Mesendoderm (in vitro differentiated cells): ENCODE measurements at regions not wholly inside any gene's neighbourhood (a gene's known extent, or its start where the extent isn't known, plus 50 kb on each side); places are given as distances from the start of the nearest gene placed in this dataset.
A peak's percentile ranks its signal among the peaks of the same experiment; 100 is the strongest.

ENCODE experiments used
- DNase-seq: peaks from one replicate; pipeline ENCODE4 v3.0.0; 2013
- H2AK5ac ChIP-seq: 2 replicates; pipeline ENCODE4 v1.6.1; 2013; ENCODE audit warnings: low read length, inconsistent platforms
- H2BK120ac ChIP-seq: 2 replicates; pipeline ENCODE4 v1.6.1; 2013; ENCODE audit warnings: low read depth, mild to moderate bottlenecking, low read length, moderate library complexity, mixed read lengths
- H2BK15ac ChIP-seq: replicated peaks from 2 replicates; pipeline ENCODE4 v1.6.1; 2013; ENCODE audit warnings: low read depth, mild to moderate bottlenecking, moderate library complexity
- H2BK5ac ChIP-seq: 2 replicates; pipeline ENCODE4 v1.6.1; 2013; ENCODE audit warnings: low read length, inconsistent platforms
- H3K18ac ChIP-seq: 2 replicates; pipeline ENCODE4 v1.6.1; 2013; ENCODE audit warnings: mild to moderate bottlenecking, low read length, mixed read lengths
- H3K23ac ChIP-seq: one replicate; pipeline ENCODE4 v1.6.1; 2013; ENCODE audit warnings: low read length
- H3K27ac ChIP-seq: 2 replicates; pipeline ENCODE4 v1.5.1; 2013; ENCODE audit warnings: low read depth, mild to moderate bottlenecking, inconsistent platforms, low read length, moderate library complexity
- H3K27me3 ChIP-seq: 2 replicates; pipeline ENCODE4 v1.6.1; 2013; ENCODE audit warnings: low read length, control low read depth, mild to moderate bottlenecking, inconsistent platforms; ENCODE audit not compliant: insufficient read depth, poor library complexity
- H3K36me3 ChIP-seq: 2 replicates; pipeline ENCODE4 v1.6.1; 2013; ENCODE audit warnings: low read length, inconsistent platforms; ENCODE audit not compliant: control insufficient read depth, insufficient read depth
- H3K4ac ChIP-seq: one replicate; pipeline ENCODE4 v1.6.1; 2013; ENCODE audit warnings: low read depth, mild to moderate bottlenecking, low read length, moderate library complexity
- H3K4me1 ChIP-seq: 2 replicates; pipeline ENCODE4 v1.6.1; 2013; ENCODE audit warnings: low read depth, low read length, inconsistent platforms; ENCODE audit not compliant: control insufficient read depth
- H3K4me2 ChIP-seq: 2 replicates; pipeline ENCODE4 v1.6.1; 2013; ENCODE audit warnings: low read length
- H3K4me3 ChIP-seq: 2 replicates; pipeline ENCODE4 v1.5.1; 2013; ENCODE audit warnings: mild to moderate bottlenecking, low read length
- H3K56ac ChIP-seq: one replicate; pipeline ENCODE4 v1.6.1; 2013; ENCODE audit warnings: low read length
- H3K79me1 ChIP-seq: 2 replicates; pipeline ENCODE4 v1.6.1; 2013; ENCODE audit warnings: low read length, inconsistent platforms
- H3K79me2 ChIP-seq: 2 replicates; pipeline ENCODE4 v1.6.1; 2013; ENCODE audit warnings: mild to moderate bottlenecking, low read length; ENCODE audit not compliant: control insufficient read depth, insufficient read depth
- H3K9ac ChIP-seq: 2 replicates; pipeline ENCODE4 v1.6.1; 2013; ENCODE audit warnings: low read length, inconsistent platforms
- H4K5ac ChIP-seq: one replicate; pipeline ENCODE4 v1.6.1; 2013; ENCODE audit warnings: low read length
- H4K8ac ChIP-seq: one replicate; pipeline ENCODE4 v1.6.1; 2013; ENCODE audit warnings: low read depth, mild to moderate bottlenecking, control low read depth, low read length, moderate library complexity
- WGBS: extraction: QIAGEN DNeasy Blood & Tissue Kit; methylation state at CpG from one replicate; pipeline ENCODE4 v1.1.7; 2013; ENCODE audit warnings: low lambda C conversion rate, missing lambda C conversion rate; ENCODE audit not compliant: insufficient coverage; ENCODE audit errors: extremely low coverage; 5-methylcytosine and 5-hydroxymethylcytosine counted together

DNA sequence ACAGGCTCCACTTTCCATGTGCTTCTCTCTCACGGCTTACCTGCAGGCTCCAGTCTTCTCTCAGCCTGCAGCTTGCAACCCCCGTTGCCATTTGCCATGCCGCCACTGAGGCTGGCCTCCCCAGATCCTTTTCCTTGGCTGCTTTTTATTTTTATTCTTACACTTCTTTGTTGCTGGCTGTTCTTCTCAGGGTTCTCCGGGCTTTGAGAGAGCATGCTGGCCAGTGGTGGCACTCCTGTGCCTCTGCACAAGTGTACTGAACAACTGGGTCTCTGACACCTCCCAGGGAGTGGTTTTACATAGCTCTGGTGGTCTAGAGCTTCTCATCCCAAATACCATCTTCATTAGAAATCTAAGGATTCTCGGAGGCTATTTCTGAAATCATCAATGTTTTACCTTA, 241.7 kb upstream of the MTNR1B start:
- H3K4me3 ChIP-seq: no peak overlapping the region
- H3K27me3 ChIP-seq: no peaks in the 10 kb centered on the region
- H2BK15ac ChIP-seq: no peak overlapping the region
- no peaks in the 10 kb centered on the region for H3K79me2 ChIP-seq
- no peak overlapping the region for H3K9ac ChIP-seq
- H4K5ac ChIP-seq: no peak overlapping the region
- H2BK120ac ChIP-seq: no peak overlapping the region
- no peak overlapping the region for H3K27ac ChIP-seq
- no peak overlapping the region for H3K18ac ChIP-seq
- H3K4me2 ChIP-seq: no peak overlapping the region
- H3K4ac ChIP-seq: no peak overlapping the region
- H4K8ac ChIP-seq: no peak overlapping the region
- H2AK5ac ChIP-seq: no peak overlapping the region
- no peaks in the 10 kb centered on the region for H3K36me3 ChIP-seq
- DNase-seq: no peak
- H3K23ac ChIP-seq: no peak overlapping the region
- no peaks in the 10 kb centered on the region for H3K79me1 ChIP-seq
- WGBS: no CpG with 5 or more reads among the region's 5 CpGs
- no peak overlapping the region for H3K56ac ChIP-seq
- H2BK5ac ChIP-seq: no peak overlapping the region
- H3K4me1 ChIP-seq: no peaks in the 10 kb centered on the region

DNA sequence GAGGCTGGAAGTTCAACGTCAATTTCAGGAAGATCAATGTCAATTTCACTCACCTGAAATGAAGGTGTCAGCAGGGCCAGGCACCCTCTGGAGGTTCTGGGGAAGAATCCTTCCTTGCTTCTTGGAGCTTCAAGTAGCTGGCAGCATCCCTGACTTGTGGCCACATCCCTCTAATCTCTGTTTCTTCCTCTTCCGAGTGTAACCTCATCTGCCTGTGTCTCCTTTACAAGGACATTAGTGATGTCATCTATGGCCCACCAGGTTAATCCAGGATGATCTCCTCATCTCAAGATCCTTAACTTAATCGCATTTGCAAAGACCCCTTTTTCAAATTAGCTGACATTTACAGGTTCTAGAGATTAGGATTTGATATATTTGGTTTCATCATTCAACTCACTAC, 240.8 kb upstream of the MTNR1B start:
- Histone ChIP-seq H2AK5ac (no peak overlapping the region), H2BK15ac (no peak overlapping the region), H3K9ac (no peak overlapping the region), H3K79me1 (no peaks in the 10 kb centered on the region), H3K4ac (no peak overlapping the region), H3K23ac (no peak overlapping the region), H3K4me2 (no peak overlapping the region), H3K4me3 (no peak overlapping the region), H4K8ac (no peak overlapping the region), H3K79me2 (no peaks in the 10 kb centered on the region), H3K27ac (no peak overlapping the region), H2BK120ac (no peak overlapping the region), H4K5ac (no peak overlapping the region), H2BK5ac (no peak overlapping the region), H3K18ac (no peak overlapping the region), H3K36me3 (no peaks in the 10 kb centered on the region), H3K56ac (no peak overlapping the region), H3K4me1 (no peaks in the 10 kb centered on the region), H3K27me3 (no peaks in the 10 kb centered on the region)
- no CpG with 5 or more reads among the region's 3 CpGs for WGBS
- DNase-seq: peak; percentile 6

DNA sequence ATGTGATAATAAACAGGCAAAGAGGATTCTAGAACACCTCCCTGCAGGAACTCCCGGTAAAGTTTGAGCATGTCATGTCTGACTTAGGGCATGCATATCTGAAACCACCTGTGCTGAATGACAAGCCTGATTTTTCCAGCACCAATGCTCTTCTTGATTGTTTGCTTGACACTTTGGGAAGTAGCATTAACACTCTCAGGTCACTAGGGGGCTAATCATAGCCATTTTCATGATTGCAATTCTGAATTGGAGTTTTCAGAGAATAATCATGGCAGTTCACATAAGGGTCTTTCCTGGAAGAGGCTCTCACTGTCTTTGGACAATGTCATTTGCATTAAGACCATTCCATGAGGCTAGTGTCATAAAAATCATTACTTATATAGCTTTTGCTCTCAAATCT, 234.4 kb upstream of the MTNR1B start:
- no peak overlapping the region for H3K56ac ChIP-seq
- WGBS: no CpG with 5 or more reads among the region's 1 CpG
- DNase-seq: peak; percentile 26

DNA sequence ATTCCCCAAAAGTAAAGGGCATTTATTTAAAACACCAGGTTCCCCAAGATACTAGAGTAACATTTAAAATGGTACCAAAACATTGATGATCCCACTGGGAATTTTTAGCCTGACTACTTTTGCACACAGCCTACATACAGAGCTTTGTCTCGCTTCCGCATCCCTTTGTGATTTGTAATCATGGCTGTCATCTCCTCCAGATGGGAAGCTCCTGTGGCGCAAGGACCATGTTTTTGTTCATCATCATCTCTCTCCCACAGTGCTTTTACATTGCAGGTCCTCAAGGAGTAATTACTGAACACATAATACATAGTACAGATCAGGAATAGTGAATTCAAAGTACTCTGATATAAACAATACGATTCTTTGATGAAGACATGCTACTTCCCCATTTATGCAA, 231.2 kb upstream of the MTNR1B start:
- no peak overlapping the region for H3K4me2 ChIP-seq
- no peak overlapping the region for H3K4me3 ChIP-seq
- H4K8ac ChIP-seq: no peak overlapping the region
- no peak overlapping the region for H3K18ac ChIP-seq
- H3K27me3 ChIP-seq: no peaks in the 10 kb centered on the region
- WGBS: no CpG with 5 or more reads among the region's 4 CpGs
- no peak overlapping the region for H3K9ac ChIP-seq
- no peak overlapping the region for H2AK5ac ChIP-seq
- H3K56ac ChIP-seq: no peak overlapping the region
- DNase-seq: no peak
- H3K36me3 ChIP-seq: no peaks in the 10 kb centered on the region
- no peaks in the 10 kb centered on the region for H3K79me1 ChIP-seq
- no peak overlapping the region for H3K4ac ChIP-seq
- H3K4me1 ChIP-seq: no peaks in the 10 kb centered on the region
- no peak overlapping the region for H2BK5ac ChIP-seq
- no peak overlapping the region for H4K5ac ChIP-seq
- no peak overlapping the region for H2BK120ac ChIP-seq
- no peak overlapping the region for H3K23ac ChIP-seq
- no peak overlapping the region for H3K27ac ChIP-seq
- no peaks in the 10 kb centered on the region for H3K79me2 ChIP-seq
- H2BK15ac ChIP-seq: no peak overlapping the region

More for the DNA sequence above, 234.4 kb upstream of the MTNR1B start:
- H3K79me1 ChIP-seq: no peaks in the 10 kb centered on the region
- H4K5ac ChIP-seq: no peak overlapping the region
- H3K18ac ChIP-seq: no peak overlapping the region
- no peaks in the 10 kb centered on the region for H3K4me1 ChIP-seq
- H3K4me2 ChIP-seq: no peak overlapping the region
- no peak overlapping the region for H3K27ac ChIP-seq
- no peak overlapping the region for H2BK5ac ChIP-seq
- H2BK15ac ChIP-seq: no peak overlapping the region
- no peak overlapping the region for H3K23ac ChIP-seq
- H2BK120ac ChIP-seq: no peak overlapping the region
- H2AK5ac ChIP-seq: no peak overlapping the region
- H3K27me3 ChIP-seq: no peaks in the 10 kb centered on the region
- H3K4me3 ChIP-seq: no peak overlapping the region
- H3K79me2 ChIP-seq: no peaks in the 10 kb centered on the region
- no peak overlapping the region for H3K9ac ChIP-seq
- H4K8ac ChIP-seq: no peak overlapping the region
- H3K36me3 ChIP-seq: no peaks in the 10 kb centered on the region
- no peak overlapping the region for H3K4ac ChIP-seq

DNA sequence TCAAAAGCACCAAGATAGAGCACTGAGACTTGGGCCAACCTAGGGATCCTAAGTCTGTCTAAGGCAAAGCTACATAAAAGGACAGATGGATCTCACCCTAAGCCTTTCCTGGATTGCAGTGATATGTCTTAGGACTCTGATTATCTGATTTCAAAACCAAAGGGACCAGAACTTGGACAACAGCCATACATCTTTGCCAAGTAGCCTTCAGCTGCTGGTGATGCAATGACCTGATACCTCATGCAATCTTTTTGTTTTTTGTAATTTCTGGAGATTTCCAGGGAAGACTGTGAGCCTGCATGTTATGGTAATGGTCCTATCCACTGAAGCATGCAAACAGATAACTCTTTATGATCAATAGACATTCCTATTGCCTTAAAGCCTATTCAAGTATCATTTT, 230.4 kb upstream of the MTNR1B start:
- no peak overlapping the region for H3K9ac ChIP-seq
- no peak overlapping the region for H4K5ac ChIP-seq
- H3K36me3 ChIP-seq: no peaks in the 10 kb centered on the region
- no peak overlapping the region for H2BK15ac ChIP-seq
- no peak overlapping the region for H2BK120ac ChIP-seq
- H3K56ac ChIP-seq: no peak overlapping the region
- no peak overlapping the region for H4K8ac ChIP-seq
- H3K23ac ChIP-seq: no peak overlapping the region
- H3K27ac ChIP-seq: no peak overlapping the region
- DNase-seq: no peak
- no peaks in the 10 kb centered on the region for H3K79me1 ChIP-seq
- H3K4me1 ChIP-seq: no peaks in the 10 kb centered on the region
- H3K79me2 ChIP-seq: no peaks in the 10 kb centered on the region
- H3K4me3 ChIP-seq: no peak overlapping the region
- H3K4me2 ChIP-seq: no peak overlapping the region
- H3K18ac ChIP-seq: no peak overlapping the region
- H3K4ac ChIP-seq: no peak overlapping the region
- H3K27me3 ChIP-seq: no peaks in the 10 kb centered on the region
- H2BK5ac ChIP-seq: no peak overlapping the region
- H2AK5ac ChIP-seq: no peak overlapping the region

DNA sequence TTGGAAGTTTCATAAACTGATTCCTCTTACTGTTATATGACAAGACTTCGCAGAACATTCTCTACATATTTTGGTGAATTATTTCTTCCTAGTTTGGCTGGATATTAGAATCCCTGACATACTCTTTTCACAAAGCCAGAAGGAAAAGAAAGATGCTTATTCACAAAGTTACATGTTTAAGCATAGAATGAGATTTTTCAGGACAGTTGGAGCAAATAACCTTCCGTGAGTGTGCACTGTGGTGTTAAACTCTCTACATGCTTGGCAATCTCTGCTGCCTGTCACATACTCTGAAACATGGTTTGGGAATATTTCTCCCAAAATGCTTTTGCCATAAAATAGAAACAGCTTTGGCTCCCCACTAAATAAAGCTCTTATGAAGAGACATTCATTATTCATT, 230.0 kb upstream of the MTNR1B start:
- Histone ChIP-seq H3K36me3 (no peaks in the 10 kb centered on the region), H3K4ac (no peak overlapping the region), H3K27ac (no peak overlapping the region), H2BK120ac (no peak overlapping the region), H3K9ac (no peak overlapping the region), H2BK5ac (no peak overlapping the region), H3K79me2 (no peaks in the 10 kb centered on the region), H4K5ac (no peak overlapping the region), H3K56ac (no peak overlapping the region), H3K79me1 (no peaks in the 10 kb centered on the region), H3K4me3 (no peak overlapping the region), H3K27me3 (no peaks in the 10 kb centered on the region), H3K23ac (no peak overlapping the region), H3K18ac (no peak overlapping the region), H4K8ac (no peak overlapping the region), H3K4me1 (no peaks in the 10 kb centered on the region), H3K4me2 (no peak overlapping the region), H2AK5ac (no peak overlapping the region), H2BK15ac (no peak overlapping the region)
- WGBS: no CpG with 5 or more reads among the region's 2 CpGs
- DNase-seq: no peak
